PC-9 (cell line): ENCODE measurements at regions not wholly inside any gene's neighbourhood (a gene's known extent, or its start where the extent isn't known, plus 50 kb on each side); places are given as distances from the start of the nearest gene placed in this dataset.

ENCODE experiments used
- CTCF ChIP-seq: fragments of 200-600 bp; sonication (generic); conservative IDR thresholded peaks from 2 replicates; pipeline ENCODE4 v1.6.1; 2017; ENCODE audit warnings: mixed run types, antibody characterized with exemption, mild to moderate bottlenecking, moderate library complexity
- EZH2 ChIP-seq: fragments of 200-600 bp; sonication (generic); IDR thresholded peaks from 2 replicates; pipeline ENCODE4 v1.8.0; 2017; ENCODE audit warnings: antibody characterized with exemption, low read depth

DNA sequence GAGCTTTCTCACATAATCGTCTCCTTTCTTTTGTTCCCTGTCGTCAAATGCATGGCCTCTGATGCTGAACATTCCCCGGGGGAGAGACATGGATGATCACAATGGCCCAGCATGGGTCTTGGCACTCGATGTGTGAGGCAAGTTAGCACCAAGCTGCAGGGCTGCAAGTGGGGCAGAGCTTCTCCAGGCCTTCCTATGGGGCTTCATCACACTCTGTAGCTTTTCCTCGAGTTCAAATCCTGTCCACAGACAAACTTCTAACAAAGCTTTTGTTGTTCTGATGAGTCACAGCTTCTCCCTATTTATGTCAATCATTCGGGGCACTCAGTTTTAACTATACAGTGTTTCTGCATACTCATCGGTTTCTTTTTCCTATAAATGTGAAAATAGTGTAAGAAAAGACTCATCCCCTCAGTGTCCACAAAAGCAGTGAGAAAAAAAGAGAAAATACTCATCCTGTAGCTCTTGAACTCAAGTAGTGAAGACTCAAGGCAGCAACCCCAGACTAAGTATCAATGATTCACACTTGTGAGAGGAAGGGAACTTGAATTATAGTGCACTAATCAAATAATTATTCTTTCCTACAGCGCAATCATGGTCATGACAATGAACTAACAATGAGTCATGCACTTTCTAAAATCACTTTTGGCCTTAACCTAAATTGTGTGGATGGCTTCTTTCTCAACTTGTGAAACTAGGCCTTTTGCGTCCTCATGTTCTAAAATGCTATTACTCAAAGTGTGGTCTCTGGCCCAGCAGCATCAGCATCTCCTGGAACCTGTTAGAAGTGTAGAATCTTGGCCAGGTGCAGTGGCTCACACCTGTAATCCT, 68.4 kb upstream of the NOX3 start:
- TF ChIP-seq CTCF, result no peak
- no peak for TF ChIP-seq EZH2
